NCI-H526 treated with DMSO at 0.1 percent for 48 hours (cell line): ENCODE measurements at regions not wholly inside any gene's neighbourhood (a gene's known extent, or its start where the extent isn't known, plus 50 kb on each side); places are given as distances from the start of the nearest gene placed in this dataset.

Source experiments
- DNase-seq: peaks from one replicate; lab custom pipeline; 2025; lab: John Stamatoyannopoulos, UW

GRCh38 chr7:28361551-28361950, 50.8 kb upstream of the CREB5 start:
- no peak for DNase-seq

GRCh38 chr7:28362182-28362581, 50.1 kb upstream of the CREB5 start:
- DNase-seq, result no peak
